ENCODE measurements at regions not wholly inside any gene's neighbourhood (a gene's known extent, or its start where the extent isn't known, plus 50 kb on each side); places are given as distances from the start of the nearest gene placed in this dataset.

DNA sequence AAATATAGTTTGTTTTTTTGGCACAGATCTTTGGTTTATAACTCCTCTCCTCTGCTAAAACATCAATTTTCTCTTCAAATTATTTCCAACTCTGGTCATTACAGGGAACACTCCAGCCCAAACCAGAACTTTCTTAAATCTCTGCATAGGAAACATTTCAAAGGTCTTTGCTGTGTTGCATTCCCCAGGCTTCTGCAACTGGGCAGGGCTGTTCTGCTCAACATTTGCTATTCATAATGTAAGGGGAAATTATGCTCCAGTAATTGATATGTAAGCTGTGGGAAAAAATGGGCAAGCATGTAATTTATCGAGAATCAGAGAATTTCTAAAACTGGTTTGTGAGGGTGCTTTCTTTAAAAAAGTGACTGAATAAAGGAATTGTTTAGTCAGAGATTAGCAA lies 410.4 kb downstream of the TUSC7 start:
- TF ChIP-seq EZH2phosphoT487 (IDR thresholded peaks at IDR 0.05; ENCODE audit: low read depth) (no peak), CTCF (IDR thresholded peaks at IDR 0.05; ENCODE audit: low read depth, low read length) (no peak)

All from OCI-LY3 (cell line).